ENCODE measurements at regions not wholly inside any gene's neighbourhood (a gene's known extent, or its start where the extent isn't known, plus 50 kb on each side); places are given as distances from the start of the nearest gene placed in this dataset.

DNA sequence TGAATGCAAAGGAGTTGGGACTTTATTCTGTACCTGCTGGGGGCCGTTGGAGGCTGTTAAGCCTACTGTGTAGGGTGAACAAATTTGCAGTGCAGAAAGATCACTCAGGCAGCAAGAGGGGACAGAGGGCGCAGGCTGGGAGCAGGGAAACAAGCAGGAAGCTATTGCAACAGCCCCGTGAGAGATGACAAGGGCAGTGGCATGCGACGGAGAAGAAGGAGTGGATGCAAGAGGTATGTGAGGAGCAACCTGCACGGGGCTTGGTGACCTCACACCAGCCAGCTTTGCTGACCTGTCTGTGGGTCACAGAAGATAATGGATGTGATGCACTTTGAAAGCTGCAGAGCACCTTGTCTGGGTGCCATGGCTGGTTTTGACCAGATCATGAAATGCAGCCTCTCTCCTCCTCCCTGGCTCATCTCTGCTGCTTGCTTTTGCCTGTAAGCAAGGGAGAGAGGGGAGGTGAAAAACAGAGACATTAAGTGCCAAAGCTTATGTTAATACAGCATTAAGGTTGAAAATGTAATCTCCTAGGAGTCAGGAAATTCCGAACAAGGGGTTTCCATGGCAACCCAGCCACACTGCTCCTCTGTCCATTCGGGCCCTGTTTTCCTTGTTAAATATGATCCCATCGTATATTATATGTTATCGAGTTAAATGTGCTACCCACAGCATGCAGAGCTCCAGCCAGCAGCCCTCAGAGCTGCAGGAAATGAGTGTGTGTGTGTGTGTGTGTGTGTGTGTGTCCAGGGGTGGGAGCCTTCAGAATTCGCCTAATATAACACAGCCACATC is 314.3 kb upstream of the ZMIZ1 start:
- DNase-seq, result peak; percentile 7

DNA sequence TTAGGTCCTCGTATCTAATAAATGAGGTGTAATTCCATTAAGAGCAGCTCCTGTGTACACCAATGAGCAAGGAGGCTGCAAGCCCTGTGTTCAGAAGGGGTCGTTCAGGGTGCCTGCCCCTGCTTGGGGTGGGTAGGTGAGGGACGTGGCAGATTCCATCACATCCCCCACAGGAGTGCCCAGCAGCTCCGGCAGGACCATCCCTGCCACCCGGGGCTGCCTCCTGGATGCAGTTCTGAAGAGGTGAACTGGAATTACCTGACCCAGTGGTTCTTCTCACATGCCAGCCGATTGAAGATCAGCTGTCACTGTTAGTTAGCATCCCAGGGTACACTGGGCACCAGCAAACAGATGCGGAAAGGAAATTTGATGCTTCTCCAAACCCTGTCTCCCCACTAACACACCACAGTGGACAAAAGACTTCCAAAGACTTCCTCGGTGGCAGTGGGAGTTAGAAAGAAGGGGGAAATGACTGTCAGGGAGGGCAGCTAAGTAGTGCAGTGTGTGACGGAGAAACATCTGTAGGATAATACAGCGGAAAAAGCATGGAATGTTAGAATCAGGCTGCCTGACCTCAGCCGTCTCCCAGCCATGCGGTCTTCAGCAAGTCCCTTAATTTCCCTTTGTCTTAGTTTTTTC is 313.6 kb upstream of the ZMIZ1 start:
- no peak for DNase-seq

DNA sequence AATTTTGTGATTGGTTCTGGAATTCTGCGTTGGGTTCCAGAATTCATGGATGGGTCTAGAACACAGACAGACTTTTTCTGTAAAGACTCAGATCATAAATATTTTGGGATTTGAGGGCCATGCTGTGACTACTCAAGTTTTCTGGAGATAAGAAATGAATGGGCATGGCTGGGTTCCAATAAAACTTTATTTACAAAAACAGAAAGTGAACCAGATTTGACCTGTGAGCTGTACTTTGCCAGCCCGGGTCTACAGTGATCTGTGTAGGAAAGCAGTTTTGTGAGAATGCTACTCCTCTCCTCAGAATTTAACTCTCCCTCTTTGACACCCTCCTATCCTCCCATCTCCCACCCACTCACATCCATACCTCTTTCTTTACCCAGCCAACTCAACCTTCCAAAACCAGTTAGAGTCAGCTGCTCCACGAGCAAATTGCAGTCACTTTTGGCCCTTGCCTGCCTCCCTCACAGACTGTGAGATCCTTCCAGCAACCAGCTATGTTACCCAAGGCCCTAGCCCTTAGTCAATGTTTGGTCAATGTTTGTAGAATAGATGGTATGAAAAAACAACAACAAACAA is 312.8 kb upstream of the ZMIZ1 start:
- DNase-seq, result no peak

DNA sequence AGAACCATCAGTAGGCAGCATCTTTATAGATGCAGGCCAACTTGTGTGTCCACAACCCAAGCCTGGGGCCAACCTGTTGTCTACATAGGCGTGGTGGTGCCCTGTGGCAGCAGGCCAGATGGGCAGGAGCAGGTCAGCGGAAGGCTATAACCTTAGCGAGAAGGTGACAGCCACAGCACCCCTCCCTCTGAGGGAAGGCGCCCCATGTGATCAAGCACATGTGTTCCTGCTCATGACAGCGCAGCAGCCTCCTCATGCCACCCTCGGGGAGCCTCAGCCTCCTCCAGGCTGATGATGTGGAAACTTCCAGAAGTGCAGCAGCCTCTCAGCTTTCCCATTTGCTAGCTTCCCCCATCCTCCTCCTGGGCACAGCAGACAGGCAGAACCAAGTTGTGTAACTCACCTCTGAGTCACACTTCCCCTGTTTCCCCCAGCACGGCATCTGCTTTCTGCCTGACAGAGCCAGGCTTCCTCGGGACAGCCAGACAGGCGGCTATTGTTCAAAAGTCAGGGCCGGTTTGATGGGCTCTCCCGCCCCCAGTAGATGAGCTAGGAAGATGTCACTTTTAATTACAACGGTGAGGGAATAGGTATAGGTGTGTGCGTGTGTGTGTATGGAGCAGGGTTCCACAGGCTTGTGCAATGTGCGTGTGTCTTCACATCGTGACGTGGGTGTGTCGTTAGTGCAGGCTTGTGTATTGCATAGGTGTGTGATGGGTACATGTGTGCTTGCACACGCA is 312.0 kb upstream of the ZMIZ1 start:
- DNase-seq, result no peak

DNA sequence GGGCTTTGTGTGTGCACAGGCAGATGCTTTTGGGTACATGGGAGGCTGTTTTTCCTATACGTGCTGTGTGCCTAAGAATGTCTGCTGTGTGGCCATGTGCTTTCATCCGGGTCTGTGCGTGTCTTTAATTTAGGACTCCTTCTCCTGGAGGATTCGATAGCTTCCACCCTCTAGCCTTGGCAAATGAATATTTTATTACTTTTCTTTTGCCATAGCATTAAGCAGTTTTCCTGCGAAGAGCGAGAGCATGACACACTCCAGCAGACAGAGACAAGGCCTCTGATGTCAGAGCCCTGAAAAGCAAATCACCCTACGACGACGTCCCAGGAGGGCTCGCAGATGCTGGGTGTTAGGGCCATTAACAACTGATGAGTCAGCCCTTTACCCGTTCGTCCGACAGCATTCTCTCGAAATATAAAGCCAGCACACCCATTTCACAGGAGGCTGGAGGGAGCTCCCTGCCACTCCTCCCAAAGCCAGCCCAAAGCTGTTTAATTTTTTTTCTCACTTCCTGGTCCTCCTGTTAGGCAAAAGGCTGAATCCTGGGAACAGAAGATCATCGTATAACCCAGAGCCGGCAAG is 311.3 kb upstream of the ZMIZ1 start:
- DNase-seq, result no peak

DNA sequence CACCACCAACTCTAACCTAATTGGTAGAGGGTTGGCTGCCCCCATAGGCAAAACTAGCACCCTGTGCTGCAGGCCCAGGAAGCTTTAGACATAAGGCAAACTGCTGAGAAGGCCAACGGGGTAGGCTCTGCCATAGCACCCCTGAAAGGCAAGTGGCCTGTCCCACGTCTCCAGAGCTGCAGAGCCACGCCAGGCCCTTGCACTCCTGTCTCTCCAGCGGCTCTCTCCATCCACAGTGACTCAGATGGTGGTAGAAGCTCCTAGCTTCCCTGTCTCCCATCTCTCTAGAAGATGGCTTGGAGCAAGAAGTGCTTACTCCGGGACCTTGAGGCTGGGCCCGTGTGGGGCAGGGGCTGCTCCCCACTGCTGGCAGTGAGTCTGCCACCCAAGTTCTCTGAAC is 310.6 kb upstream of the ZMIZ1 start:
- DNase-seq, result no peak

DNA sequence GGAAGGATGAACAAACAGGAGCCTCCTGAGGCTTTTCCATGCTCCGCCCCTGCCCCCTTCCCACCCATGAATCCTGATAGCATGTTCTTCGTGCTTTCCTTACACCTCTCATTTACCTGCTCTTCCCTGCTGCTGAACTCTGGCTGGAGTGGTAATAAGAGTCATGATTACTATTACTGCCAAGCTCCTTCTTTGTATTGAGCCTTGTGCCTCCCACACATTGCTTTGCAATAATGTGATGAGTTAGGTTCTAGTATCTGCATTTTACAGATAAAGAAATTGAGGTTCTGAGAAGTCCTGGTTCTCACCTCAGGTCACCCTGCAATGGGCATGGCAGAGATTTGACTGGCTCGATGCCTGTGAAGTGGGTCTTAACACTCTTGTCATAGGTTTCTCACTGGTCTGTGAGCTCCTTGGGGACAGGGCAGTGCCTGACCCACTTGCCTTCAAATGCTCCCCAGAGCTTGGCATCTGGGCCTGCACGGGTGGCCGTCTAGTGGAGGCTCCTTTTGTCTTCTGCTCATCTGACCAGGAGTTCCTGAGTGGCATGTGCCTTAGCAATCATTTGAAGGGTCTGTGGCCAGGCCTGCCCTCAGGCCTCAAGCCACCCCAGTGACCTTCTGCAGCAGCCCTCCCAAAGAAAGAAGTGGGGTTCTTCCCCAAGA is 309.2 kb upstream of the ZMIZ1 start:
- no peak for DNase-seq

DNA sequence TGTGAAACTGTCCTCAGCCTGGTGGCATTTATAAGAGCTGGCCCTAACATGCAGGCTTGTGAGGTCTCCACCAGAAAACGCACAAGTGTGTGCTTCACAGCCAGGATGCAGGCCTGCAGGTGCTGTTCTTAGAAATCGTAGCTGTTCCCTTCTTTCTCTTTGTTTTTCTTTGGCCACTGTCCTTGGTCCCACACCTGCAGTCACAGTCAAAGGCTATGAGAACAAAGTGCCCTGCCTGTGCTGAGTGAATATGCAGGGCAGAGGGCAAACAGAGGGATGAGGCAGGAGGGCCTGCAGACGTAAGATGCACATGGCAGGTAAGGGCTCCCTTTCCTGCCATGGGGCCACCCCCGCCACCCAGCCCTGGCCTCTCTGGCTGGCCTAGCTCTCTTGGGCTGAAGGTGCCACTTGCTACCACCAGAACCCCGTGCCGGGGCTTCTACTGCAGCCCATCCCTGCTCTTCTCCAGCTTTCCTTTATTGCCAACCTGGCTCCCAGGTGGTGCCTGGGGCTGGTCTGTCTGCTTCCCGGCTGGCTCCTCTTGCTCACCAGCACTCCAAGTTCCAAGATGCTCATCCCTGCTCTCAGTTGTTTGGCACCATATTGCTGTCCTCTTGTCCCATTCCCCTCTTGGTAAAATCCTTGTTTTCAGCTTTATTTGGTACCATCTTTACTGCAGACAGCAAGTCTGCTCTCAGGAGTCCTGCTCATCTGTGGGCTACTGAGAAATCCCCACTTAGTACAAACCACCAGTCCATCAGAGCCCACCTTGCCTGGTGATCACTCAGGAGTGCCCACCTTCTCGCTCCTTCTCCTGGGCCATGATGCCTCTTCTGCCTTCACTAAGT is 308.1 kb upstream of the ZMIZ1 start:
- no peak for DNase-seq

DNA sequence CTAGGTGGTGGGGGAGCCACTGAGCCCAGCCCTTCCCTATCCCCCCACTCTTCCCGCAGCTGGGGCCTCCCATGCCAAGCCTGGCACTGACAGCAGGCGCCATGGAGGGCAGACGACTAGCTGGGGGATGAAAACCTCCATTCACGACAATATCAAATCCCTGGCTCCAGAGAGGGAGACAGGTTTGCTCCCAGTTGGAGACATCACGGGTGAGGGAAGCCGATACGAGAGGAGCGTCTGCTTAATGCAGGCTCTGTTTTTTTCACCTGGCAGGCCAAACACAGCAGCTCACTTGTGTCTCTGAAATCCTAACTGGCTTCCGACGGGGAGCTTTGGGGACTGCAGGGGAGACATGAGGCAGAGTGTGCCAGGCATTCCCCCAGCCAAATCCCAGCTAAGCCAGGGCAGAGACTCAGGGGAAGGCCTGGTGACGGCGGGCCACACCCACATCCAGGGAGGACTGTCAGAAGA is 307.4 kb upstream of the ZMIZ1 start:
- no peak for DNase-seq

DNA sequence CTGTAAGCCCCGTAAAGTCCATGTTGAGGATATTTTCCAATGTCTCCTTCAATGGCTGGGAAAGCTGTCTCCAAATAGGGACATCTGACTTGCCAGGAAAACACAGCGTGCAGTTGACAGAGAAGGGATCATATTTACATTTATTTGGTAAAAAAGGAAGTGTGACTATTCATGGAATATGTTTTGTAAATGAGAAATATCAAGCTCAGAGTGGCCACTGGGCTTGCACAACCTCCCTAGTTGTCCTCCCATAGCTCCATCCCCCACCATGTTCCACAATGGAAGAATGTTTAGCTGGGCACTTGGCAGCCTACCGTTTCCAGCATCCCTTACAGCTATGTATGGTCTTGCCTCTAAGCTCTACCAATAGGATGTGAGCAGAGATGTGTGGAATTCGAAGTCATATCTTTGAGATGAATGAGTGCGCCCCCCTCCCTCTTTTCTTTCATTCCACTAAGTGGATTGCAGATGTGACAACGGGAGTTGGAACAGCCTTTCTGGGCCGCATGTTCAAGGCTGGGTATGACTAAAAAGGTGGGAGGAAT is 306.6 kb upstream of the ZMIZ1 start:
- DNase-seq, result no peak

DNA sequence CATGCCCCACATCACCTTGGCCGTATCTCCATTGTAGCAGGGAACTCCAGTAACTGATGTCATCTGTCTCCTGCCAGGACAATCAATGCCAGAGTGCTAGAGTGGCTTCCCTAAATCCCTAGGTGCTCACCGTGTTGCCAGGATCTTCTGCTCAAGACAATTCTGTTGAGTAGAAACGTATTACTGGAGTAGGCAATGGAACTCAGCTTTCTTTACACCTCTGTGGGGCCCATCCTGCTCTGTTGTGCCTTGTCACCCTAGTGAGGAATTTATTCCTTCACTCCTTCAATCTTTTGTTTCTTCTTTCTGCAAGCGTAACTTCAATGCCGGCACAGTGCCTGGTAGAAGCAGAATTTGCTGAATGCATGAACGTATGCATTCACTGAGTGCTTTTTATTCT is 305.5 kb upstream of the ZMIZ1 start:
- DNase-seq, result no peak

DNA sequence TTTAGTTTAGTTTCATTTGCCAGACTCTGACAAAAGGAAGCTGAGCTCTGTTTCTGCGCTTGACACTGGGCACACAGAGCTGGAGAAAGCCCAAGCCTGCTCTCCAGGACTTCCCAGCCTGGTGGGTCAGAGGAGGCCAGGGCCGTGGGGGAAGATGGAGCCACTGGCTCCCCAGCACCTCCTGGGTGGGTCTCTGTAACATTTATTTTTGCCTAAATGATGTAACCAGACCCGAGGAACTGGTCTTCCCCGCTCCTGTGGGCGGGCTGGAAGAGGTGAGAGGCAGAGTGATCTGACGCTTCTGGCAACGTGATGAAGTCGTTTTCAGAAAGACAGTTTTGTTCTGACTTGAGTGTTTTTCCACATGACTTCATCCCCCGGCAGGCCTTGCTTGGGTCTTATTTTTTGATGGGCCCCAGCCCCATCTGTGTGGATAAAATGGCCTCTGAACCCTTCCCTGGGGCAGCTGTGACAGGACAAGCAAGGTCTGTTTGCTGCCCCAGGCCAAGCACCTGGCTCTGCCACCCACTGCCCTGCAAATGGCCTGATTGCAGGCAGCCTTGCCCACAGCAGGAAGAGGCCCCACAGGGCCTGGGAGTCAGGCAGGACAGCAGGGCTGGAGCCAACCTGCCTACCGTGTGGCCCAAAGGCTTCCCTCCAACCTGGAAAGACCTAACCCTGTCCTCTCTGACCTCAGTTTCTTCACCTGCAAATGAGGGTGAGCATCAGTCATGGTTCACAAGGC is 304.9 kb upstream of the ZMIZ1 start:
- no peak for DNase-seq

DNA sequence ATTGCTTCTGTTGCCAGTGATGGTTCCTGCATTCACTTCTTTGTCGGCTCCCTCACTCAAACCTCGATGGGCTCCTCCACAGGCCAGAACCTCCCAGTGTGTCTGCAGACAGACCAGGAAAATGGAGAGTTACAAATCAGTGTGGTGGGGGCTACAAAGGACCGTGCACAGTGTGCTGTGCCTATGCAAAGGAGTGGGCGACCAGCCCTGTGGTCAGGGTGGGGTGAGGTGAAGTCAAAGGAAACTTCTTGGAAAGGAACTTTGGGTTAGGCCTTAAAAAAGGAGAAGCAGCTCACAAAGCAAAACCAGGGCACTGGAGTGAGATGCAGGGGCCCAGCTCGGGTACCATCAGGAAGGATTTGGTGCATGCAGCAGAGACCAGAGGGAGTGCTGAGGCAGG is 304.3 kb upstream of the ZMIZ1 start:
- DNase-seq, result no peak

DNA sequence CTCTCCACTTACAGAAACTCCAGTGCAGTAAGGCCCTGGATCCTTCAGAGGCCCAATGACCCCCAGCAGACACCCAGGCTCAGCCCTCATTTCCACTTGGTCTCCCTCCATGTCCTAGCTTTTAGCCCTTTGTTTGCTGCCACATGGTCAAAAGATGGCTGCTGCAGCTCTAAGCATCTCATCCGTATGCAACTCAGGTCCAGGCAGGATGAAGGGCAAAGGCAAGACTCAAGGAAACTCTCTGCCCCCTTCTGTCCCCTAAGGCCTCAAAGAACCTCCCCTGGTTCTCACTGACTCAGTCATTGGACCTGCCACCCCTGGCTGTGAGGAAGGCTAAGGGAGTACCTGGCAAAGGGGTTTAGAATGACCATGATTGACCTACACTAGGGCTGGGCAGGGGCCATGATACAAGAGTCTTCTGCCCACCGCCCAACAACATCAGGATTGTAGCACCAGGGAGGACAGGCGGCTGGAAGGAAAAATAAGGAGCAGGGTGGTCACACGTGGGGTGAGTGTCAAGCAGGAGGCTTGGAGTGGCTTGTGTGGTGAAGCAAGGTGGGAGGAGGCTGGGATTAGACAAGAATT is 303.8 kb upstream of the ZMIZ1 start:
- no peak for DNase-seq

DNA sequence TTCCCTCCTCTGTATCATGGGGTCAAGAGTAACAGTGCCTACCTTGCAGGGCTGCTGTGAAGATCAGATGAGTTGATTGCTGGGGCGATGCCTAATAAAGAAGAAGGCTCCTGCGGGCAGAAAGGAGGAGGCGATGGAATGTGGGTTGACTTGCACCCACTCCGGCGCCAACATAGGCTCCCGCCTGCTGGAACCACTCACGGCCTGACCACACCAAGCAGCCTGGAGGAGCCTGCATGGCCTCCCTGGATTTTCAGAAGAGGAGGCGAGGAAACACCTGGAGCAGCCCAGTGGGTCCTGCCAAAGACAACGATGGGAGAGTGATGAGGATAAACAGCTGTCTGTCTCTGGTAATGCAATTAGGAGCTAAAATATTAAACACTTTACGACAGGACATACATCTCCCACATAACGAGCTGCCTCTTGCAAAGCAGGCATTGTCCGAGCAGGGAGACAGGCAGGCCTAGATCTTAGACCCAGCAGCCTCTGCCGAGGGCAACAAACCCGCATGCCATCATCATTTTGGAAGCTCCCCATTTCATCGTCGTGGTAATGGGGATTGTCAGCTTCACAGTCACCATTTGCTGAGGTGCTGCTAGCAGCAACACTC is 302.9 kb upstream of the ZMIZ1 start:
- no peak for DNase-seq

DNA sequence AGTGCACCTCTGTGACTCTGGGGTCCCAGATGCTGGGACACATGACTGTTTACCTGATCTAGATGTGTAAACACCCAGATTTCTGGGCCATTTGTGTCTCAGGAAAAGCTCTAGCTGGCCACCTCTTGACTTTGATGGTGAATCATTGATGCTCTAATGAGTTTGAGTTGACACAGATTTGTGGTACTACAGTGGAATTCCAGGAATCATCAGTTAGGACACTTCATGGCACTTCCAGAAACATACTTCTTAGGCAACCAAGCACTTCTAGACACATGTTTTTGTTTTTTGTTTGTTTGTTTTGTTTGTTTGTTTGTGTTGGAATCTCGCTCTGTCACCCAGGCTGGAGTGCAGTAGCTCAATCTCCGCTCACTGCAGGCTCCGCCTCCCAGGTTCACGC is 302.2 kb upstream of the ZMIZ1 start:
- DNase-seq, result no peak

DNA sequence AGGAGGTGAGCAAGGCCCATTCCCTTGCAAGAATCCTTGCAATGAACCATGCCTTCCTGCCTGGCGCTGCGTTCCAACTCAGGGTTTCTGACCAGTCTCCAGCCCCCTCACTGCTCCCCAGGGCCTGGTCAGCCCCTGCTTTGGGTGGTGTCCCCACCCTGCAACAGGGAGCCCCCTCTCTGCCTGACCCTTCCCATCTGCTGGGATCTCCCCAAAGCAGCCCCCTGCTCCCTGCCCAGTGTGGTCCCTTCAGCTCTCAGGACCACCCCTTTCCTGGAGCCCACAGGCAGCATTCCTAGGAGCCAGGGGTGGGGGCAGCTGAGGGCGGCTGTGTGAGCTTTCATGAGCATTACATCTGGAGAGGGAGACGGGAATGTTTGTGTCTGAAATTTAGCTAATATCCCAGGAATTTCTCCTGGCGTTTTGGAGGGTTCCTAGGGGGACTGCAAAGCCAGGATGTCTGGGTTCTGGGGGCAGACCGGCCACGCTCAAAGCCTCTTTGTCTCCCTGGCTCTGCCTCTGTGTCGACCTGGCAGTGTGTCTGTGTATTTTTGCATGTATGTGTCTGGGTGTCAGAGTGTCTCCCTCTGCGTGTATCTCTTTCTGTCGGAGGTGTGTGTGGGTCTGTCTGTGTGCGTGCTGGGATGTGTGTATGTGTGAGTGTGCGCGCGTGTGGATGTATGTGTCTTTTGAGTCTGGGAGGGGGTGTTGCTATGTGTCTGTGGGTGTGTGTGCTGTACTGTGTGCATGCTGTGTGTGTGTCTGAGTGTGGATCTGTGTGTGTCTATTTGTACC is 300.5 kb upstream of the ZMIZ1 start:
- DNase-seq, result no peak

DNA sequence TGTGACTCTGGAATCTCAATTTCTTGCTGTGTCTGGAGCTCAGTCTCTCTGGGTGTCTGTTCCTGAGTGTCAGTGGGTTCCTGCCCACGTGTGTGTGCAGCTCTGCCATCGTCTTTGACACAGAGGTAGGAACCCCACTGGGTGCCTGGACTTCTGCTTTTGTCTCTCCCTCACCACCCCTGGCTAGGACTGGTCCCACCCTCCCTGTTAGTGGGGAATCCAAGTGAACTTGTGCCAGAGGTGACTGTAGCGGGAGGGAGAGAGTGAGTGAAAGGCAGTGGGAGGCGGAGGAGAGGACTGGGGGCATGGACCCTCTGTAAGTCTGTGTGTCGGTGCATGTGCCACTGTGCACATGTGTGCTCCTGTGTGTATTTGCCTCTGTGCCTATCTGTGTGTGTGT is 299.9 kb upstream of the ZMIZ1 start:
- no peak for DNase-seq

DNA sequence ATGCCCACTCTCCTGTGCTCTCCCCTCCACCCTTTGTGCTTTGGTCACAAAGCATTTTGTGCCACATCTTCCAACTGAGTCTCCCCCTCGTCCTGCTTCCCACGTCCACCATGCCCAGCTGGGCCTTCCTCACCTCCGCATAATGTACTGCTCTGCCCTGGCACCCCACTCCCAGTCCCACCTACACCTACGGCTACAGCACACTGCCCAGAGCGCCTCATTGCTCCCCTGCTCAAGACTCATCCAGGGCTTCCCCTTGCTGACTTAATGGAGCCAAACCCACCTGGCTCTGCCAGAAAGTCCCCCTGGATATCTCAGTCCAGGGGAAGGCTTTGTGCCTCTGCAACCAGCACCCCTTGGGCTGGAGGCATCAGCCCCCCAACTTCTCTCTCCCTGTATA is 299.2 kb upstream of the ZMIZ1 start:
- DNase-seq, result no peak
